Transverse colon (tissue), 4 donors: ENCODE measurements at regions not wholly inside any gene's neighbourhood (a gene's known extent, or its start where the extent isn't known, plus 50 kb on each side); places are given as distances from the start of the nearest gene placed in this dataset.

ENCODE experiments used
- EP300 ChIP-seq: sonication (generic); formaldehyde crosslinking; IDR thresholded peaks from one replicate; pipeline ENCODE4 v1.6.1; 2017; ENCODE audit warnings: antibody characterized with exemption, low read depth
- POLR2A ChIP-seq: fragments of 450-650 bp; IDR thresholded peaks from one replicate; pipeline ENCODE4 v1.6.1; 2016; ENCODE audit warnings: antibody characterized with exemption, mild to moderate bottlenecking, moderate library complexity
- POLR2AphosphoS5 ChIP-seq, 3 donors: sonication (generic); formaldehyde crosslinking; IDR thresholded peaks; one replicate each; pipeline ENCODE4 v1.6.1; 2016; ENCODE audit warnings: antibody characterized with exemption in 3 of 3
- TF ChIP-seq, protein P1 (sequence below), 5 experiments: fragments of 200-600 bp in 3 of 5; fragments of 450-650 bp in 2 of 5; sonication (generic) in 3 of 5; IDR thresholded peaks; 1 replicate in 2 of 5; 2 replicates in 3 of 5; pipeline ENCODE4 v1.5.1; 2016 to 2017; ENCODE audit warnings: antibody characterized with exemption in 5 of 5, inconsistent platforms in 3 of 5, mild to moderate bottlenecking in 2 of 5, moderate library complexity in 1 of 5

- TF ChIP-seq, protein P1, sequence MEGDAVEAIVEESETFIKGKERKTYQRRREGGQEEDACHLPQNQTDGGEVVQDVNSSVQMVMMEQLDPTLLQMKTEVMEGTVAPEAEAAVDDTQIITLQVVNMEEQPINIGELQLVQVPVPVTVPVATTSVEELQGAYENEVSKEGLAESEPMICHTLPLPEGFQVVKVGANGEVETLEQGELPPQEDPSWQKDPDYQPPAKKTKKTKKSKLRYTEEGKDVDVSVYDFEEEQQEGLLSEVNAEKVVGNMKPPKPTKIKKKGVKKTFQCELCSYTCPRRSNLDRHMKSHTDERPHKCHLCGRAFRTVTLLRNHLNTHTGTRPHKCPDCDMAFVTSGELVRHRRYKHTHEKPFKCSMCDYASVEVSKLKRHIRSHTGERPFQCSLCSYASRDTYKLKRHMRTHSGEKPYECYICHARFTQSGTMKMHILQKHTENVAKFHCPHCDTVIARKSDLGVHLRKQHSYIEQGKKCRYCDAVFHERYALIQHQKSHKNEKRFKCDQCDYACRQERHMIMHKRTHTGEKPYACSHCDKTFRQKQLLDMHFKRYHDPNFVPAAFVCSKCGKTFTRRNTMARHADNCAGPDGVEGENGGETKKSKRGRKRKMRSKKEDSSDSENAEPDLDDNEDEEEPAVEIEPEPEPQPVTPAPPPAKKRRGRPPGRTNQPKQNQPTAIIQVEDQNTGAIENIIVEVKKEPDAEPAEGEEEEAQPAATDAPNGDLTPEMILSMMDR (IDR thresholded peaks at IDR 0.05) = no peak
- TF ChIP-seq POLR2A (no peak), POLR2AphosphoS5 (IDR thresholded peaks at IDR 0.05) (no peak), EP300 (no peak)
Observed at GRCh38 chr13:111633401-111633800, 313.0 kb downstream of the TEX29 start.
